Frontal cortex (tissue), 3 donors: ENCODE measurements at regions not wholly inside any gene's neighbourhood (a gene's known extent, or its start where the extent isn't known, plus 50 kb on each side); places are given as distances from the start of the nearest gene placed in this dataset.

Experiments used
- DNase-seq, 2 donors: peaks; one replicate each; pipeline ENCODE4 v3.0.0; 2012; ENCODE audit warnings: low spot score in 2 of 2
- FAIRE-seq: peaks from 2 replicates; lab custom pipeline; 2012; peaks lifted over from hg19 to GRCh38; lab: Jason Lieb, UNC
- donor health status: control.
- donor health status: control.
- donor health status: control.

DNA sequence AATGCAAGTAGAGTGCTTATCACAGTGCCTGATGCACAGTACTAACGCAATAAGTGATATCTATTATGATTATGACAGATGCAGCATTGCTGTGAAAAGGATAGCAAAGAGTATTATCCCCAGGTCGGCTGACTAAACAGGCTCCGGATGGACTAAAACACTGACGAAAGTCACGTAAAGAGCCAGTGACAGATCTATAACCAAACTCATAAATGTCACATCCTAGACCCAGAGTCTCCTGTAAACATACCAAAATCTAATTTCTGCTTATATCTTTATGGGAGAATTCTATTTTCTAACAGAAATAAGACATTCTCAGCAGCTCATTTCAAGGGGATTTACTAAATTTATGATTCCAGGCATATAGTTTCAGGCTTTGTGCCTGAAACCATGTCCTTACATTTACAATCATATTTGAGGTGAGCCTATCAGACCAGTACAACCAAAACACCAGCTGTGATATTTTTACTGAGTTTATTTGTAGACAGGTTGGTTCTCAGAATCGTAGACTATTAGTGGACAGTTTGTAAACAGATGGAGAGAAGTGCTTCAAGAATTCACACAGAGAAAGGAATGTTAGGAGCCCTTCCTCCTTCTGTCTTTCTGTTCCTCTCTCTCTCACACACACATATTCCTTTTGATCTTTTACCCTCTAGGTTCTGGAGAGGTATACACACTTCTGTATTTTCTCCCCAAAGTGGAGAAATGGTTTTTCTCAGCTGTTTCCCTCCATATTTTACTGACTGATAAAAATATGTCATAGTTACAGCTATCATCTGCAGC lies 52.4 kb upstream of the WDR26 start:
- no peak for FAIRE-seq
- DNase-seq, result no peak

DNA sequence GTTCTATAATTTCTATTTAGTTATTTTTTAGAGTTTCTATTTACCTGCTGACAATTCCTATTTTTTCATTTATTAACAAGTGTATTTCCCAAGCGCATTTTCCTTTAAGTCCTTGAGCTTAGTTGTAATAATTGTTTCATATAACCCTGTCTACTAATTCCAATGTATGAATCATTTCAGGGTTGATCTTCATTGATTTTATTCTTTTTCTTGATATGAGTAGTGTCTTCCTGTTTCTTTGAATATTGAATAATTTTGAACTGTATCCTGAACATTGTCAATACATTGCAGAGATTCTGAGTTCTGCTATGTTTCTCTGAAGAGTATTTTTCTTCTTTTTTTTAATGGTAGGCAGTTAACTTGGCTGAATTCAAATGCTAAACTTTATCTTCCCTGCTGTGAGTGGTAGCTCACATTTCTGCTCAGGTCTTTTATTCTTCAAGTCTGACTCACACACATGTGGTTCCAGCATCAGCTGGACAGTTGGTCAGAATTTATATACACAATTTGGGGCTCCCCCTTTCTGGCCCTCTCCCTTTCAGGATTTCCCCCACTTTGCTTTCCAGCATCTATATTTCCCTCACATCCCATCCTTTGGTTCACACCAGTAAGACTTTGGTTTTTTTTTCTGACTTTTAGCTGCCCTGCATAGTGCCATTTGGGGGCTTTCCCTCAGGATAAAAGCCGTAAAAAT lies 54.4 kb upstream of the WDR26 start:
- DNase-seq (no peak), FAIRE-seq (no peak)

DNA sequence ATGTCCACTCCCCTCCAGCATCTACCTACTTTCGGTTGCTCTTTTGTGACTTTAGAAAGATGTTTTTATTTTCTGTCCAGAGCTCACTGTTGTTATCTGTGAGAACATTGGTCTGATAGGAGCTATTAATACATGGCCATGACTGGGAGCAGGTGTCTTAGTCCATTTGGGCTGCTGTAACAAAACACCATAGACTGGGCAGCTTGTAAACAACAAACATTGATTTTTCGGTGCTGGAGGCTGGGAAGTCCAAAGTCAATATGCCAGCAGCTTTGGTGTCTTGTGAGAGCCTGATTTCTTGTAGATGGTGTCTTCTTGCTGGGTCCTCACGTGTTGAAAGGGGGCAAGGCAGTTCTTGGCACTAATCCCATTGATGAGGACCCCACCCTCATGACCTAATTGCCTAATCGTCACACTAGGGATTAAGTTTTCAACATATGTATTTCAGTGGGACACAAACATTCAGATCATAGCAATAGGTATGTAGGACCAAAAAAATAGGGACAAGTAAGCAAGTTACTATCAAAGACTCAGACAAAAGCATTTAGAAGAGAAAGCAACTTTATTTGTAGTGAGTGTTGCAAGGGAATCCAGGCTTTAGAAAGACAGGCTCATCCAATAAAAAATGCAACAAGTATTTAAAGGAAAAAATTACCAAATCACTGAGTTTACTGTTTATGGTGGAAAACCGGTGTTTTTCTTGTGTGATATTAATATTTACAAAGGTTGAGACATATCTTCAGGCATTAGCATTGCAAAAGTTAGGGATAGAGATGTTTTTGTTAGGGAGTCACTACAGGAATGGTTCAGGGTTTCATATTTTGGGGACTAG lies 55.2 kb upstream of the WDR26 start:
- no peak for FAIRE-seq
- no peak for DNase-seq

DNA sequence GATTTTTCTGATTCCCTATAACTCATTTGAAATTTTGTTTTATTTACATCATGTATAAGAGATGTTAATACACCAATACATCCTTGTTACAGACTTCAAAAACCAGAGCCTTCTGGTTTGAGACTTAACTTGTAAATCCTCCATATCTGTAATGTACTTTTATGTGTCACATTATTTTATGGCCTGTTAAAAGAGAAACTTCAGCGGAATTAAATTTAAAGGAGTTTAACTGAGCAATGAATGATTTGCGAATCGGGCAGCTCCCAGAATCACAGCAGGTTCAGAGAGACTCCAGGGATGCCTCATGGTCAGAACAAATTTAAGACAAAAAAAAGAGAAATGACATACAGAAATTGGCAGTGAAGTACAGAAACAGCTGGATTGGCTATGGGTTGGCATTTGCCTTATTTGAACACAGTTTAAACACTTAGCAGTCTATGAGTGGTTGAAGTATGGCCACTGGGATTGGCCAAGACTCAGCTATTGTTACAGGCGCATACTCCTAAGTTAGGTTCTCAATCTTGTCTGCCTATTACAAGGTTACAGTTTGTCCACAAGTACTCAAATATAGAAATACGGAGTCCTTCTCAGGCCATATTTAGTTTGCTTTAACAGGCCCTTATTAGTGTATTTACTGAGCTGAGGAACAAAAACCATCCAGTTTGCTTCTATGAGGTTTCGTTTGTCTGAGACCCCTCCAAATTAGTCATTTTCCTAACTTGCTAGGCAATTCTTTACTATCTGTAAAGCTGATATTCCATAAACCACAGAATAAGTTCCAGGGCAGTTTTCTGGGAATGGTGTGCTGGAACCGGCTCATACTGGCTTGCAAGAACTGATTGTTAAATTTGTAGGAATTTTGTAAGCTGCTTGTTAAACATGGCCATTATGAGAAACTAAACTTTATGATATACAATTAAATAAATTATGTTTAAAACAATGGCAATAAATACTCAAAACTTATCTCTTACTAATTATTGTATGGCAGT lies 56.2 kb upstream of the WDR26 start:
- no peak for DNase-seq
- FAIRE-seq, result no peak

DNA sequence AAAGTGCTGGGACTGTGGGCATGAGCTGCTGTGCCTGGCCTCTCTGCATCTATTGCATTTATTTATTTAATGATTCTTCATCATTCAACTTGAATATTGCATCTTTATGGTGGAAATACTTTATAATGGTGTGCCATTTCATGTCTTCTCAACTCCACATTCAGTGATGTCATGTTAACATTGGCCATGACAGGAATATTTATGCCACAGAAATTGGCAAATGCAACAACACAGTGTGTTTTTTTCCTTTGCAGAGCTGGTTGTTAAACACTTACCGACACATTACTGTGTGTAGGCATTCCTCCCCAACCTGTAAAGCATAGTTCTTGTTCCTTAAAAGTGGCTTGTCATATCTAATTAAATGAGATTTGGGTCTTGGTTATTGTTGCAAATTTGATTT lies 57.4 kb upstream of the WDR26 start:
- no peak for DNase-seq
- FAIRE-seq, result no peak

DNA sequence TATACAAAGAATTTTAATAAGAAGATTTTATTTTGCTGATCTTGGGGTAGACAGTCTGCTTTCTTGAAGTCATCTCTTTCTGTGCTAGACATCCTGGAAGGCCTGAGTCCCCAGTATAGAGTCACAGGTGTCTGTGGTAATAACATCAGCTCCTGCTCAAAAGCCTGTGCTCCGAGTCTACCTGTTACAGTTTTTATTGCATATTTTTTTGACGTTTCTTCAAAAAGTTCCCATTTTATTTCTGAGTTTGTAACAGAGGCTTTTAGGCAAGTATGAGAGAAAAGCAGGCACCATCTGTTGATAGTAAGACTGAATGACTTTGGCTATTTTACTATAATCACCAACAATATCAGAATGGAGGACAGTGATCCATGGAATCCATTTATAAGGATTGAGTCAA lies 58.0 kb upstream of the WDR26 start:
- DNase-seq, result no peak
- no peak for FAIRE-seq

DNA sequence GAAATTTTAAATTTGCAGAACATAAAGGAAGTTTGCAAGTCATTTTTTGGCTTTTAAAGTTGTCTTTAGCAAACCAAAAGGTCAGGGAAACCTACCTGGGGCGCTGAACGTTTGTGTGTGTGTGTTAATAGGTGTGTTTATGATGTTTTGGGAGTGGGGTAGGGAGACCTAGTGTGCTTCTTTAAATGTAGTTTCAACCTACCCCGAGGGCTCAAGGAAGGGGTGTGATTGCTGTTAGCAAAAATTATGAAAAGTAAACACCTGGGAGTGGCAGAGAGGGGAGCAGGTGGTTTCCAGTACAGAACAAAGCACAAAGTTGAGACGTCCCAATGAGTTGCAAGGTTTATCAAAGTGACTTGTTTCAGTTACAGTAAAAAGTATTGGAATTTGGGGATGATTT lies 58.7 kb upstream of the WDR26 start:
- FAIRE-seq (no peak), DNase-seq (no peak)

DNA sequence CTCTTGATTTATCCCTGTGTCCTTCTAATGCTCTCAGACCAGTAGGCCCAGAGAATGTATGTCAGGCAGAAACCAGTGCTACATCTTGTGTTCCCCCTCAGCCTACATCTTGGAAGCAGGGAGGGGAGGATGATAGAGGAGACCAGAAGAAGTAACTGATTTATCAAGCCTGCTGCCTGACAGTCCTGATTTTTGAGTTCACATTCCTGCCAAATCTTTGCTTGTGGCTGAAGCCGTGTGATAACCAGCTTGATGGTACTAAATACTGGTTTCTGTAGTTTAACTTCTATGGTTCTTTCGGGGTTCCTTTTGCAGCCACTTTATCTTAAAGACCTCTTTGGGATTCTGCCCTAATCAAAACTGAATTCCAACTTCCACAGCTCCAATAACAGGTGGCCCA lies 59.7 kb upstream of the WDR26 start:
- no peak for DNase-seq
- no peak for FAIRE-seq

DNA sequence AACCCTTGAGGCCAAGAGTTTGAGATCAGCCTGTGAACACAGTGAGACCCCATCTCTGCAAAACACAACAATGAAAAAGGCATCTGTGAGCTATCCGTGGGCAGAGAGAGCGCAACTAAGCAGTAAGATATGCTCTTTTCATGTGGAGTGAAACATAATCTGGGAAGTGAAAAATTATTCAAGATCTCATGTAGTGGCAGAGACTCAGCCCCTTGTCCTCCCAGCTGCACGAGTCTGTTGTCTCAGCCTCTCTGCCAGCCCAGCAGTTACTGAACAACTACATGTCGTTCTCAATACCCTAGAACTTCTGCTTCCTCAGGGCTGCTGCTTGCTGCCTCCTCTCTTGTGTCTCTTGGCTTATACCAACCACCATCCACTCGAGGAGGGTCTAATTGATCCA lies 61.3 kb upstream of the WDR26 start:
- no peak for FAIRE-seq

DNA sequence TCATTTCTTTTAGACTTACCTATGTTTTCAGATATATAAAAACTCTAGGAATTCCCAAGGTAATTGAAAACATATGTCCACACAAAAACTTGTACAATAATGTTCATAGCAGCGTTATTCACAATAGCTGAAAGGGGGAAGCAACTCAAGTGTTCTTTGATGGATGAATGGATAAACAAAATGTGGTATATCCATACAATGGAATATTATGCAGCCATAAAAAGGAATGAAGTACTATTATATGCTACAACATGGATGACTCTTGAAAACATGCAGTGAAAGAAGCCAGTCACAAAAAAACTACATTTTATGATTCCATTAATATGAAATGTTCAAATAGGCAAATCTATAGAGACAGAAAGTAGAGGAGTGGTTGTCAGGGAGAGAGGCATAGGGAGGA lies 62.2 kb upstream of the WDR26 start:
- DNase-seq (no peak), FAIRE-seq (no peak)

More for the DNA sequence above, 61.3 kb upstream of the WDR26 start:
- DNase-seq, result no peak

DNA sequence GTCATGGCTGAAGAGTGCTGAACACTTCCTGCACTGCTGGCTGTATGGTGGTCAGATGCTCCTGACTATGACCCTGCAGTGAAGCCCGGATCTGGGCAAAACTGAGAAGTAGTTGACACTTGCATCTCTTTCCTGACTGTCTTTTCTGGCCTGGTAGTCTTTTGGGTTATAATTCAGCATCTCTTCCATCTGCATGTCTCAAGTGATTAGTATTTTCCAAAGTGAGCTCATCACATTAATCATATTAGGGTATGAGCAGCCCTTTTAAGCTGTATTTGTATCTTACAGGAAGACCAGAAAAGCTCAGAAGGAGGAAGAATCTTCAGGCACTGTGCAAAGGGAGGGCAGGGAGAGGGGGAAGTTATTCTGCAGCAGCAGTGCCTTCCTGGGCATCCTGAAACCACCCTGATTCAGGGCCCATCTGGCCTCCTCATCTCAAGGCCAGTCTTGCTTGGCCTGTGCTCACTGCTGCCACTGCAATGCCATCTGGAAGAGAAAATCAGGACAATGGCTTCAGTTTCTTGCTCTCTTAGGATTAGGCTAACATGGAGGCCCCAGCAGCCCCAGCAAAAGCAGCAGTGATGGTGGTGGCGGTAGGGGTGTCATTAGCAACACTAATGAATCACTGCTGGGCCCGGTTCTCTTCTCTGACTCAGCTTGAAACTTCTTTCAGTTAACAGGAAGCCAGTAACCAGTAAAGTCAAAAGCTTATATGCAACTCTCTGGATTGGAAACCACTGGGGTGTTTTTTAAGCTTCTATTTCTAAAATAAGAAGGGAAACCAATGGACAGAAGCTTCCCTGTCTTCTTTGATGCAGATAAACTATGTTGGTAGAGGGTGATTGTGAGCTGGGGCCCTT lies 63.3 kb upstream of the WDR26 start:
- no peak for FAIRE-seq
- DNase-seq, result peak in 1 of 2 donors; percentile 38

DNA sequence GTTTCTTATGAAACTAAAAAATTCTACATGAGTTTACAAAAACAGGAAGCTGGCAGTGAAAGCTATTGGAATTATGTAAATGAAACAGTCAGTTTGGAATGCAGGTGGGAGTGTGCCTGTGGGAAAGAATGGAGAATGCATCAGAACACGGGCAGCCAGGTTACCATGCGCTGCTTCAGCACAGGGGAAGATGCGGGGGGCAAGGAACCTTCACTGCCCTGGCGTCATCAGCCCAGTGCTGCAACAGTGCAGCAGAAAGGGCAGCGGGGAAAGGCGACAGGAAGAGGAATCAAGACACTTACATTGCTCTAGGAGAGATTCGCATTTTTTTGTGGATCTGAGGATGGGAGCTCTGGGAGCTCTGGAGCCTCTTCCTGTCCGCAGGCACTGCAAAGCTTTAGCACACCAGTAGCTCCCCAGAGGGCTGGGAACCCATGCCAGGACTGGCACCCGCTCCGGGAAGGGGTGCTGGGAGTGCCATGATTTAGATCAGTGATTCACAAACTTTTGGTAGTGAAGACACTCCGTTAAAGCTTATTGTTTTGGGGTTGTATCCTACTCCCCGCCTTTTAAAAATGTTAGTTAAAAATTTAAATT lies 64.1 kb upstream of the WDR26 start:
- DNase-seq (no peak), FAIRE-seq (no peak)

DNA sequence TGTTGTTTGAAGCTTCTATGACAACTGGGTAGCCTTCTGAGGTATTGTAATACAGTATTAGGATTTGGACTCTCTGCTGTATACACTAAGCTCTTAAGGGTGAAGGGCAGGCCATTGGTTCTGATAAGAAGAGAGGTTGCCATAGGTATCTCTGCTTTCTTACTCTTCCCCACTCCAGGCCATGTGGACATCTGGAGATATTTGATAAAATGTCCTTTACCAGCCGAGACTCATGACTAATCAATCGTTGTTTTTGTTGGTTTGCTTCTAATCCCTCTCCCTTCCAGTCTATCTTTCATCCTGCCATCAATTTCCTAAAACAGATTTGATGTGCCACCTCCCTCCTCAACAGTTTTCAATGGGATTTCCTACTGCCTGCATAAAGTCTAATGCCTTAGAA lies 64.6 kb upstream of the WDR26 start:
- DNase-seq (no peak), FAIRE-seq (no peak)

DNA sequence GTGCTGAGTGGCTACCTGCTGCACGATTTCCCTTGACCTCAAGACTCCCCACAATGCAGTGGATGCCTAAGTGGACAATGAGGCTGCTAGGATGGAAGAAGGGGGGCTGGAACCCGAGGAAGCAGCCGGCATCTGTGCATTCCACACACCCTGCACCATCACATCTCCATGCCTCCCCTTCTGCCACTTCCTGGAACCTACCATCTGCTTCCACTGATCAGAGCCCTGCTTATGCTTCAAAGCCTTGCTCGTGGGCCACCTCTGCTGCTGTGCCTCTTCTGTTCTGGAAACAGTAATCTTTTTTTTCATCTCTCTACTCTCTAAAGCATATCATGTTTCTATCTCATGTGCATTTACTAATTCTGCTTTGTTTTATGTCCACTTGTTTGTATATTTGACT lies 66.2 kb upstream of the WDR26 start:
- no peak for FAIRE-seq
- DNase-seq, result no peak

DNA sequence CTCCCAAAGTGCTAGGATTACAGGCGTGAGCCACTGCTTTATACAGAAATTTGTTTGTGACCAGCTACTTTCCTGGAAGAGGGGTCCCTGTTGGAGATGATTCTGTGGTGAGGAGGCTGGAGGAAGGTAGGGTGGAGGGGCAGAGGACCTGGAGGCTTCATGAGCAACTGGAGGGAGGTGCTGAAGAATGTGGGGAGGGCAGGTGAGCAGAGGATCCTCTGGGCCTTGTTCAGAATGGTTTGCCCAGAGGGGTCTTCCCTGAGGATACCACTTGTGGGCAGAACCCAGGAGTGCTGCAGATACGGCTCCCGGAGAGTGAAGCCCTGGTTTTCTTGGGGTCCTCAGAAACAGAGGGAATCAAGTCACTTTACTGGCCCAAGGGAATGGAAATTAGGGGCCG lies 67.2 kb upstream of the WDR26 start:
- DNase-seq, result no peak
- FAIRE-seq, result no peak

DNA sequence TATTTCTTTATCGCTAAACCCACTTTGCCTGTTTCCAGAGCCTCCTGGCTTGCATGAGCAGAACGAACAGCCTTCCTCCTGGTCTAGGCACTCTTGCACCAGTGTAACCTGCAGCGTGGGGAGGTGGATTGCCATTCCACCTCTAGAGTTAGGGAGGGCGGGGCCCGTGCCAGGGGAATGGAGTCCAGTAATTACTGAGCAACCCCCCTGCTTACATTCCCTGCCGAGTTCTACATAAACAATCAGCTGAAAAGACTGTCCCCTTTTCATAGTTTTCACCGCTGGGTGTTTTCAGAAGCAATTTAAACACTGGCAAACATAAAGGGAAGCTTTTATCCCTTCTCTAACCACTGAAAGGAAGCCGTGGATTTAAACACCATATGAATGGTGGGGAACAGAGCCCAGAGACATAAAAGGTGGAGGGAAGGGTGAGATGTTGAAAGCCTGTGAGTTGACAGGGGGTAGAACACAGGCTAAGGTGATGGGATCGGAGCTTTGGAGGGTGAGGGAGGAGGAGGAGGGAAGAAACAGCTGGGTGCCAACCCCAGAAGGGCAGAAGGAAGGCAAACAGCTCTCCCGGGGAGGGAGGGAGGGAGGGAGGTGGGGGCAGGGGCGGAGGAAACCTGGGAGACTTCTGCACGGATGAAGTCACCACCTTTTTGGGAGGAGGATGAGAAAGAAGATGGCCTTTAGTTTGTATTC lies 68.0 kb upstream of the WDR26 start:
- FAIRE-seq, result no peak
- no peak for DNase-seq

DNA sequence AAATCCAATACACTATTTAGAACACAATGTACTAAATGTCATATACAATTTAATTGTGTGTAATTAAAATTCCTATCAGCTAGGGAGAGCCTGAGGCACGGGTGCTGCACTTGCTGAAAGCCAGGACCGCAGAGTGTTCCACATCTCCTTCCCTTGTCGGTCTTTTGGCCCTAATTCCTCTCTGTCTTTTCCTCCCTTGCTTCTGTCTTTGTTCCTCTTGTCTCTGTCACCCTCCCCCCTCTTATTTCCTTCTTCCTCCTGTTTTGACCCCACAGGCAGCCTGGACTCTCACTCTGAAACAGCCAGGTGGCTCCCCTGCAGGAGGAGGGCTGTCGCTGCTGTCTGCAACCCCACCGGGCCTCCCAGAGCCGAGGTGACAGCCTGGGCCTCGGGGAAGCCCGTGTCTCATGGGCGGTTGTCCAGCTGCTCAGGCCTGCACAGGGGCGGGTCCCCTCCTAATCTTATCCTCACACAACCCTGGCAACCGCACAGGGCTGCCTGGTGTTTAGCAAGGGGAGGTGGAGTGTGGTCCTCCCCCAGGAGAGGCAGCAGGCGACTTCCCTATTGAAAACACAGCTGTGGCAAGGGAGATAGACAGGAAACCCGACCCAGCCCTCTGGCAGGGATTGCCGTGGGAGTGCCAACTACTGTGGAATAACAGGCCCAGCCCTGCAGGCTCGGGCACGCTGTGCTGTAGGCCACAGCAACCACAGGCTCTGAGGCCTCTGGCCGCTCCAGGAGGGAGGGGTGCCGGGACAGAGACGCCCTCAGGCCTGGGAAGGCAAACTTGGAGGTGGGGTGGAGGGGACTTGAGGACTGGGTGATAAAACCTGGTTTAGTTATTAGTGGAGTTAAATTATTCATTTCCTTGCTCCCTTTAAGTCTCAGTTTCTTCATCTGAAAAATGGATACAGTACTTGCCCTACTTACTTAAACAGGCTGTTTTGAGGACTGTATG lies 68.8 kb upstream of the WDR26 start:
- FAIRE-seq (no peak), DNase-seq (peak; percentile 61 to 66)
